Endothelial cell of umbilical vein (primary cell): ENCODE measurements at regions not wholly inside any gene's neighbourhood (a gene's known extent, or its start where the extent isn't known, plus 50 kb on each side); places are given as distances from the start of the nearest gene placed in this dataset.

ENCODE experiments used
- BruUV-seq: library from RNA; stranded (reverse); fragments of 400-500 nt; replicated peaks from 2 replicates; lab custom pipeline; 2021; lab: Mats Ljungman, UMichigan
- CTCF ChIA-PET: fragments of 300-600, 350-600 bp; sonication (Branson Sonifier 250); formaldehyde crosslinking; loops from one replicate; lab custom pipeline; 2021; ENCODE audit warnings: antibody characterized with exemption, inconsistent platforms; lab: Charles Lee
- POLR2A ChIA-PET: fragments of 300-600, 350-600 bp; sonication (Branson Sonifier 250); formaldehyde crosslinking; loops from one replicate; lab custom pipeline; 2021; ENCODE audit warnings: antibody characterized with exemption, inconsistent platforms; lab: Charles Lee
- DNase-seq: peaks from one replicate; pipeline ENCODE4 v3.0.0-alpha.2; 2011; ENCODE audit warnings: low read depth, low spot score
- FAIRE-seq: peaks from 2 replicates; lab custom pipeline; 2011; peaks lifted over from hg19 to GRCh38; lab: Jason Lieb, UNC
- H2AFZ ChIP-seq: 2 replicates; pipeline ENCODE4 v1.6.0; 2012; ENCODE audit warnings: low read depth, low read length, control low read depth, inconsistent platforms
- H3K27ac ChIP-seq: 2 replicates; pipeline ENCODE4 v1.5.1; 2011; ENCODE audit warnings: low read depth, mild to moderate bottlenecking, control low read depth, low read length, moderate library complexity; ENCODE audit not compliant: insufficient read depth
- H3K27me3 ChIP-seq, 2 experiments: 2 replicates each; pipeline versions ENCODE4 v1.6.0 to v1.6.1; 2011; ENCODE audit warnings: low read length in 2 of 2, mixed read lengths in 1 of 2; ENCODE audit not compliant: control insufficient read depth in 2 of 2, insufficient read depth in 2 of 2
- H3K36me3 ChIP-seq, 2 experiments: 2 replicates in 1 of 2; 3 replicates in 1 of 2; pipeline ENCODE4 v1.5.1; 2011; ENCODE audit warnings: low read length in 2 of 2, mild to moderate bottlenecking in 1 of 2, moderate library complexity in 1 of 2; ENCODE audit not compliant: control insufficient read depth in 2 of 2, insufficient read depth in 2 of 2; ENCODE audit errors: extremely low read depth in 1 of 2
- H3K4me1 ChIP-seq: 3 replicates; pipeline ENCODE4 v1.5.1; 2011; ENCODE audit warnings: mild to moderate bottlenecking, low read length; ENCODE audit not compliant: control insufficient read depth, insufficient read depth; ENCODE audit errors: extremely low read depth
- H3K4me2 ChIP-seq: 2 replicates; pipeline ENCODE4 v1.6.1; 2011; ENCODE audit warnings: low read length, control low read depth, mixed read lengths; ENCODE audit not compliant: insufficient read depth
- H3K4me3 ChIP-seq, 3 experiments: fragments of 200-600 bp in 1 of 3; sonication (generic), shearing (Covaris generic) in 1 of 3; replicated peaks in 1 of 3; 2 replicates each; pipeline ENCODE4 v1.5.1; 2011 to 2016; ENCODE audit warnings: control low read depth in 3 of 3, low read length in 3 of 3, mild to moderate bottlenecking in 2 of 3, inconsistent platforms in 1 of 3, low read depth in 1 of 3, moderate library complexity in 1 of 3; ENCODE audit not compliant: insufficient read depth in 1 of 3
- H3K79me2 ChIP-seq: 2 replicates; pipeline ENCODE4 v1.6.0; 2012; ENCODE audit warnings: low read length, inconsistent platforms; ENCODE audit not compliant: control insufficient read depth, insufficient read depth
- H3K9ac ChIP-seq: replicated peaks from 2 replicates; pipeline ENCODE3; 2011; ENCODE audit warnings: low read length, control low read depth; ENCODE audit not compliant: insufficient read depth; ENCODE audit errors: extremely low read depth
- H3K9me1 ChIP-seq: replicated peaks from 3 replicates; pipeline ENCODE4 v1.6.0; 2011; ENCODE audit warnings: mild to moderate bottlenecking, low read length; ENCODE audit not compliant: control insufficient read depth, insufficient read depth; ENCODE audit errors: extremely low read depth
- H3K9me3 ChIP-seq: replicated peaks from 2 replicates; pipeline ENCODE4 v1.5.1; 2012; ENCODE audit warnings: low read length, inconsistent platforms; ENCODE audit not compliant: control insufficient read depth, insufficient read depth
- H4K20me1 ChIP-seq: replicated peaks from 2 replicates; pipeline ENCODE3; 2011; ENCODE audit warnings: mild to moderate bottlenecking, low read length; ENCODE audit not compliant: control insufficient read depth, insufficient read depth; ENCODE audit errors: extremely low read depth
- FOS ChIP-seq: IDR thresholded peaks from 2 replicates; pipeline ENCODE4 v1.6.1; 2011; ENCODE audit warnings: mild to moderate bottlenecking, low read length, moderate library complexity, borderline replicate concordance; ENCODE audit not compliant: insufficient read depth
- JUN ChIP-seq: IDR thresholded peaks from 2 replicates; pipeline ENCODE4 v1.6.1; 2011; ENCODE audit warnings: borderline replicate concordance, low read depth; ENCODE audit not compliant: insufficient read length, insufficient read depth
- MYC ChIP-seq: IDR thresholded peaks from one replicate; pipeline ENCODE4 v1.6.1; 2011; ENCODE audit warnings: mild to moderate bottlenecking, low read depth, low read length
- POLR2A ChIP-seq: IDR thresholded peaks from 2 replicates; pipeline ENCODE4 v1.6.1; 2012; ENCODE audit warnings: low read depth, mild to moderate bottlenecking, control low read depth, low read length
- dilution Hi-C: fragments of 300-500 bp; cut with MboI; formaldehyde crosslinking; loops from one replicate; pipeline ENCODE4 v1.15.0; 2019; ENCODE audit warnings: low sequenced_read_pairs; ENCODE audit not compliant: extremely low pct_ligation_motif_present
- intact Hi-C: fragments of 100-400 bp; cut with micrococcal nuclease; formaldehyde crosslinking; loops from one replicate; pipeline ENCODE4 v1.10.0; 2022

GRCh38 chr2:189391201-189391600 is 50.1 kb upstream of the WDR75 start:
- dilution Hi-C loops (no loop called here), intact Hi-C loops (no loop called here)
- BruUV-seq, result no TSS peak
- Histone ChIP-seq H3K4me2 (no peak overlapping the region), H3K9me1 (no peaks in the 10 kb centered on the region), H2AFZ (no peak overlapping the region), H3K79me2 (no peaks in the 10 kb centered on the region), H3K27ac (no peak overlapping the region), H3K4me3 (no peak overlapping the region), H3K4me1 (no peaks in the 10 kb centered on the region), H3K27me3 (no peaks in the 10 kb centered on the region), H3K36me3 (no peaks in the 10 kb centered on the region), H3K9ac (no peak overlapping the region), H3K9me3 (no peaks in the 10 kb centered on the region), H4K20me1 (no peaks in the 10 kb centered on the region)
- ChIA-PET CTCF (no interaction called here), POLR2A (no interaction called here)
- DNase-seq (no peak), FAIRE-seq (no peak)
- TF ChIP-seq FOS, result no peak
- no peak for TF ChIP-seq POLR2A
- no peak for TF ChIP-seq JUN
- no peak for TF ChIP-seq MYC
